Fibroblast of villous mesenchyme (primary cell): ENCODE measurements at regions not wholly inside any gene's neighbourhood (a gene's known extent, or its start where the extent isn't known, plus 50 kb on each side); places are given as distances from the start of the nearest gene placed in this dataset.
"Not testable (repeated sequence)": the region's sequence is repeated elsewhere in the genome, so short reads cannot be mapped to it uniquely, and the experiment has no call there.

Experiments used
- DNase-seq: peaks from one replicate; pipeline ENCODE4 v3.0.0-alpha.2; 2010; ENCODE audit warnings: low read depth
- H3K4me3 ChIP-seq: 2 replicates; pipeline ENCODE4 v1.5.1; 2011; ENCODE audit warnings: low read depth, mild to moderate bottlenecking, low read length
- TF ChIP-seq, protein P1 (sequence below): IDR thresholded peaks from 2 replicates; pipeline ENCODE4 v1.5.1; 2012; ENCODE audit warnings: low read depth, mild to moderate bottlenecking, low read length; ENCODE audit not compliant: insufficient read depth

- no peak for DNase-seq
- no peak overlapping the region for H3K4me3 ChIP-seq
- TF ChIP-seq, protein P1, sequence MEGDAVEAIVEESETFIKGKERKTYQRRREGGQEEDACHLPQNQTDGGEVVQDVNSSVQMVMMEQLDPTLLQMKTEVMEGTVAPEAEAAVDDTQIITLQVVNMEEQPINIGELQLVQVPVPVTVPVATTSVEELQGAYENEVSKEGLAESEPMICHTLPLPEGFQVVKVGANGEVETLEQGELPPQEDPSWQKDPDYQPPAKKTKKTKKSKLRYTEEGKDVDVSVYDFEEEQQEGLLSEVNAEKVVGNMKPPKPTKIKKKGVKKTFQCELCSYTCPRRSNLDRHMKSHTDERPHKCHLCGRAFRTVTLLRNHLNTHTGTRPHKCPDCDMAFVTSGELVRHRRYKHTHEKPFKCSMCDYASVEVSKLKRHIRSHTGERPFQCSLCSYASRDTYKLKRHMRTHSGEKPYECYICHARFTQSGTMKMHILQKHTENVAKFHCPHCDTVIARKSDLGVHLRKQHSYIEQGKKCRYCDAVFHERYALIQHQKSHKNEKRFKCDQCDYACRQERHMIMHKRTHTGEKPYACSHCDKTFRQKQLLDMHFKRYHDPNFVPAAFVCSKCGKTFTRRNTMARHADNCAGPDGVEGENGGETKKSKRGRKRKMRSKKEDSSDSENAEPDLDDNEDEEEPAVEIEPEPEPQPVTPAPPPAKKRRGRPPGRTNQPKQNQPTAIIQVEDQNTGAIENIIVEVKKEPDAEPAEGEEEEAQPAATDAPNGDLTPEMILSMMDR: no peak
These were observed 805.1 kb upstream of the ADAMTS5 start for GRCh38 chr21:27771938-27772483.

DNA sequence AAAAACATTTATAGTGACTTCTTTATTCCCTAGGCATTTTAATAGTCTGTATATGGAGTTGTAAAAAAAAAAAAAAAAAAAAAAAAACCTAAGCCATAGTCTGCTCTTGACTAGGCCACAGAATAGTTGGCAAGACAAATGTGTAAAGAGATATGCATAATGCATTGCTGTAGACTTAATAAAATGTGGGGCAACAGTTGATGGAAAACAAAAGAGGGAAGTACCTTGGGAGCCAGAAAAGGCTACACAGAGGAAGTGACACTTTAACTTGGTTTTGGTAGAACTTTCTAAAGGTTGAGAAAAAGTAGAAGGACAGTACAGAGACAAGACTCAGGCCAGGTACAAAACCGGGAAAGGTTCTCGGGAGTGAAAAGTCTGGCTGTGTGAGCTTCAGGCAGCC lies 802.9 kb upstream of the ADAMTS5 start:
- H3K4me3 ChIP-seq: no peak overlapping the region
- peak; percentile 24 for DNase-seq
- TF ChIP-seq, protein P1: no peak

GRCh38 chr21:27768046-27768637 lies 801.3 kb upstream of the ADAMTS5 start:
- DNase-seq: peak; percentile 91

GRCh38 chr21:27764056-27764455 lies 797.2 kb upstream of the ADAMTS5 start:
- no peak for DNase-seq
- TF ChIP-seq, protein P1: no peak
- H3K4me3 ChIP-seq: no peak overlapping the region

More at GRCh38 chr21:27768046-27768637, 801.3 kb upstream of the ADAMTS5 start:
- not testable (repeated sequence) for H3K4me3 ChIP-seq

DNA sequence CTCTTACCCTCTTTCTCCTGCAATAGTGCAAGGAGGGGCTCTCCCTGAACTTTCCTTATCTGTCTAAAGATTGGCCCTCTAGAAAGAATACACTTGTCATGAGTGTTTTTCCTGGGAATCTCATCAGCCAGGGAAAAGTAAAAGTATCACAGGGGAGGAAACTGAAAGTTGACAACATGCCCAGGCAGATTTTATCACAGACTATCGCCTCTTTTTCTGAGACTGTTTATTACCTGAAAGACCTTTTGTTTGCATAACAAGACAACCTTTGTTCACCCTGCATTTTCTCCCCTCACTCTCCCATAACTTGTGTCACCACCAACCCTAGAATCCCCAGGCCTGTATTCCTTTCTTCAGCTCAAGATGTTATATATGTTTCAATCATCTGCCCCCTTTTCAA lies 794.7 kb upstream of the ADAMTS5 start:
- TF ChIP-seq, protein P1: no peak
- peak; percentile 25 for DNase-seq

GRCh38 chr21:27759820-27760219 lies 792.9 kb upstream of the ADAMTS5 start:
- TF ChIP-seq, protein P1: no peak
- H3K4me3 ChIP-seq: no peak overlapping the region

More for the DNA sequence above, 794.7 kb upstream of the ADAMTS5 start:
- no peak overlapping the region for H3K4me3 ChIP-seq

GRCh38 chr21:27759091-27759659 lies 792.3 kb upstream of the ADAMTS5 start:
- TF ChIP-seq, protein P1: peak; percentile 28
- H3K4me3 ChIP-seq: no peak overlapping the region
- no peak for DNase-seq

More at GRCh38 chr21:27759820-27760219, 792.9 kb upstream of the ADAMTS5 start:
- DNase-seq: no peak
